SIG-M5 treated with dmso at 0.1 percent for 504 hours (cell line): ENCODE measurements at regions not wholly inside any gene's neighbourhood (a gene's known extent, or its start where the extent isn't known, plus 50 kb on each side); places are given as distances from the start of the nearest gene placed in this dataset.
"Not testable (repeated sequence)": the region's sequence is repeated elsewhere in the genome, so short reads cannot be mapped to it uniquely, and the experiment has no call there.

Experiments
- DNase-seq: peaks from one replicate; lab custom pipeline; 2025; ENCODE audit not compliant: unreplicated experiment; lab: John Stamatoyannopoulos, UW

- no peak for DNase-seq
Observed at GRCh38 chr12:105575235-105575634, 244.7 kb downstream of the C12orf75 start.

- DNase-seq: no peak
Observed at GRCh38 chr12:105576261-105576660, 245.8 kb downstream of the C12orf75 start.

- DNase-seq: no peak
Observed at GRCh38 chr12:105580821-105581352, 250.4 kb downstream of the C12orf75 start.

- DNase-seq: no peak
Observed at GRCh38 chr12:105581420-105581819, 250.9 kb downstream of the C12orf75 start.

DNA sequence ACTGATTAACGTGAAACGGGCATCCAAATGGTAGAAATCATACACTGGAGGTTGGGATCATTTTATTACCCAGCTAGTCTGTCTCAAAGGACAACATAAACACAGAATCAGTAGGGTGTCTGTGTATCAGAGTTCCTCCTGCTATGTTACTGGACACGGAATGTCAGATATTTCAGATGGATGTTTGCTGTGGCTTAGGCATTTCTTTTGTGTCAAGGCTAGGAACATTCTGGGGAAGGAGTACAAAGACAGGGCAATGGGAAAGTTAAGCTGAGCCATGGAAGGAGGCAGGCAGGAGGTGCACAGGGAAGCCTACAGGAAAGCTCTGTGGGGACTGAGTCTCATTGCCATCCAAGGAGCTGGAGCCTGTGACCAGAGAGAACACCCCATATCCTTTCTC, 254.6 kb downstream of the C12orf75 start:
- no peak for DNase-seq

DNA sequence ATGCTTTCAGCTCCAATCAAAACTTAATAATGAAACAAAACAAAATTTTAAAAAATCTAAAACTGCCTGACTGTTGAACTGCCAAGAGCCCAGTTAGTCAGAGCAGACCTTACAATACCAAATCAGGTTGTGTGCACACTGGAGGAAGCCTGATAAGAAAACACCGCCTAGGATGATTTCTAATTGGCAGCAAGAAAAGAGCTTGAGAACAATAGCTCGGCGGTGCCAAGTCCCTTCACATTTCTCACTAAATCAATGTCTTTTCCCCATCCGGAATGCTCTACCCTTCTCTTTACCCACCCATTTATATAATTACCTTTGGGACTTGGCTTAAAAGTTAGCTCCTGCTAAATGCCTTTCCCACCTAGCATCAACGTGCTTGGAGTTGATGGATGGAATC, 256.7 kb downstream of the C12orf75 start:
- DNase-seq: no peak

- DNase-seq: no peak
Observed at GRCh38 chr12:105588106-105588505, 257.6 kb downstream of the C12orf75 start.

GRCh38 chr12:105590571-105590970, 260.1 kb downstream of the C12orf75 start:
- DNase-seq: no peak

GRCh38 chr12:105595440-105595839, 264.9 kb downstream of the C12orf75 start:
- DNase-seq: no peak

GRCh38 chr12:105596731-105597130, 266.2 kb downstream of the C12orf75 start:
- no peak for DNase-seq

- no peak for DNase-seq
Observed at GRCh38 chr12:105598031-105598430, 267.5 kb downstream of the C12orf75 start.

GRCh38 chr12:105600911-105601545, 270.5 kb downstream of the C12orf75 start:
- DNase-seq: no peak

DNA sequence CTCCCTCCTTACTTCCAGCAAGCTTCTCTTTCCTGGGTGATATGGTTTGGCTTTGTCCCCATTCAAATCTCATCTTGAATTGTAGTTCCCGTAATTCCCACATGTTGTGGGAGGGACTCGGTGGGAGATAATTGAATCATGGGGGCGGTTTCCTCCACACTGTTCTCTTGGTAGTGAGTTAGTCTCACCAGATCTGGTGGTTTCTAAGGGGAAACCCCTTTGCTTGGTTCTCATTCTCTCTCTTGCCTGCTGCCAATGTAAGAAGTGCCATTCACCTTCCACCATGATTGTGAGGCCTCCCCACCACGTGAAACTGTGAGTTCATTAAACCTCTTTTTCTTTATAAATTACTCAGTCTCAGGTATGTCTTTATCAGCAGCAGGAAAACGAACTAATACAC, 271.8 kb downstream of the C12orf75 start:
- DNase-seq: not testable (repeated sequence)

- not testable (repeated sequence) for DNase-seq
Observed at GRCh38 chr12:105604281-105604680, 273.8 kb downstream of the C12orf75 start.

- DNase-seq: not testable (repeated sequence)
Observed at GRCh38 chr12:105606613-105607012, 276.1 kb downstream of the C12orf75 start.

DNA sequence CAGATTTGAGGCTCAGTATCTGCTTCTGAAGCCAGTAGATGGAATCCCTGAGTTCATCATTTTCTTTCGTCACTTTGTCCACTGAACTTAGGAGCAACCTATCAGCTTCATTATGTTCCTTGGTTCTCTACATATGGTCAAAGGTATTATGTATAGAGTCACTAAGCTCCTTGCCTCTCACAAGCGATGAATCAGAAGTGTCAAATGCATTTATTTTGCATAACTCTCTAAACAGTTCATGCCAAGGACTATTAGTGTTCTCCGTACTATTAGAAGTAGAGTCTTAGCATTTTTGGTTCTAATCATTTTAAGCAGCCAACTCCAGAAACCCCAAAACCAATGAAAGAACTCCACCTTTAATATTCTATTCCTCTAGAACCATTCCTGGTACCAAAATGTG, 278.5 kb downstream of the C12orf75 start:
- DNase-seq: not testable (repeated sequence)

- DNase-seq: no peak
Observed at GRCh38 chr12:105610459-105610858, 280.0 kb downstream of the C12orf75 start.

- DNase-seq: no peak
Observed at GRCh38 chr12:105611340-105611739, 280.8 kb downstream of the C12orf75 start.

DNA sequence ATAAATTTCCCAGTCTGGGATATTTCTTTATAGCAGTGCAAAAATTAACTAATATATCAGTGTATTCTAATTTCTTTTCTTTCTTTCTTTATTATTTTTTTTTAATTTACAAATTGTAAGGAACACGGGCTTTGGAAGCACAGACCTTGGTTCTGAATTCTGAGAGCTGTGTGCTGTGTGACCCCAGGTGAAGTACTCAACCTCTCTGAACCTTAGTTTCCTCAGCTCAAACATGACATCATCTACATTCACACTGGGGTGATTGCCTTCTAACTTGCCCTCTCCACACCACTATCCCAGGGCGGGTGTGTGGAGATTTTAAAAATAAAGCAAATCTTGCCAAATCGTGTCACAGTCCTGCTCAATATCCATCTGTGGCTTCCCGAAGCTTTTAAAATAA, 282.8 kb downstream of the C12orf75 start:
- DNase-seq: no peak

DNA sequence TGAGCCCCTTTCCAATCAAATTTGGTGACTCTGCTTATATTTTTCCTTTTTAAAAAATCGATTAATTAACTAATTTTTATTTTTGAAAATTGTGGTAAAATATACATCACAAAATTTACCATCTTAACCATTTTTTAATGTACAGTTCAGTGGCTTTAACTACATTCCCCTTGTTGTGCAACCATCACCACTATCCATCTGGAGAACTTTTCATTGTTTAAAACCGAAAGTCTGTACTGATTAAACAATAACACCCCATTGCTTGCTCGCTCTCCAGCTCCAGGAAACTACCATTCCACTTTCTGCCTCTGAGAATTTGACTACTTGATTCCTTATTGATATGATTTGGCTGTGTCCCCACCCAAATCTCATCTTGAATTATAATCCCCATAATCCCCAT, 283.4 kb downstream of the C12orf75 start:
- DNase-seq: no peak

- DNase-seq: no peak
Observed at GRCh38 chr12:105616971-105617540, 286.6 kb downstream of the C12orf75 start.

- no peak for DNase-seq
Observed at GRCh38 chr12:105622220-105622619, 291.7 kb downstream of the C12orf75 start.
